Stimulated activated CD4-positive, alpha-beta T cell treated with anti-CD3 and anti-CD28 coated beads, Interleukin-1b, Interleukin-23, amount 100 ng/mL, for 48 hours (primary cell): ENCODE measurements at regions not wholly inside any gene's neighbourhood (a gene's known extent, or its start where the extent isn't known, plus 50 kb on each side); places are given as distances from the start of the nearest gene placed in this dataset.

Experiments used
- DNase-seq: peaks from one replicate; pipeline ENCODE4 v3.0.0-alpha.2; 2020

GRCh38 chr6:154885214-154885613 is 109.9 kb upstream of the TIAM2 start:
- DNase-seq = no peak

- DNase-seq = no peak
These were observed 109.1 kb upstream of the TIAM2 start for GRCh38 chr6:154886016-154886415.

GRCh38 chr6:154886471-154886870 is 108.6 kb upstream of the TIAM2 start:
- no peak for DNase-seq

- no peak for DNase-seq
These were observed 108.1 kb upstream of the TIAM2 start for GRCh38 chr6:154887051-154887450.

- no peak for DNase-seq
These were observed 106.5 kb upstream of the TIAM2 start for GRCh38 chr6:154888421-154889295.

- no peak for DNase-seq
These were observed 104.2 kb upstream of the TIAM2 start for GRCh38 chr6:154890874-154891273.

- DNase-seq = no peak
These were observed 103.2 kb upstream of the TIAM2 start for GRCh38 chr6:154891901-154892300.

- DNase-seq = no peak
These were observed 101.2 kb upstream of the TIAM2 start for GRCh38 chr6:154893917-154894316.

GRCh38 chr6:154894902-154895301 is 100.2 kb upstream of the TIAM2 start:
- no peak for DNase-seq

GRCh38 chr6:154895841-154896240 is 99.3 kb upstream of the TIAM2 start:
- DNase-seq = no peak

GRCh38 chr6:154898821-154899220 is 96.3 kb upstream of the TIAM2 start:
- DNase-seq = no peak

- DNase-seq = no peak
These were observed 95.2 kb upstream of the TIAM2 start for GRCh38 chr6:154899824-154900463.

GRCh38 chr6:154901876-154902552 is 93.1 kb upstream of the TIAM2 start:
- DNase-seq = no peak

- DNase-seq = no peak
These were observed 87.8 kb upstream of the TIAM2 start for GRCh38 chr6:154907291-154907690.

- DNase-seq = no peak
These were observed 86.4 kb upstream of the TIAM2 start for GRCh38 chr6:154908723-154909122.

- DNase-seq = no peak
These were observed 85.8 kb upstream of the TIAM2 start for GRCh38 chr6:154909311-154909710.

- no peak for DNase-seq
These were observed 85.3 kb upstream of the TIAM2 start for GRCh38 chr6:154909821-154910220.

- DNase-seq = no peak
These were observed 80.8 kb upstream of the TIAM2 start for GRCh38 chr6:154914288-154914687.

GRCh38 chr6:154916857-154917256 is 78.3 kb upstream of the TIAM2 start:
- DNase-seq = no peak

- no peak for DNase-seq
These were observed 77.2 kb upstream of the TIAM2 start for GRCh38 chr6:154917941-154918340.

GRCh38 chr6:154919806-154920205 is 75.3 kb upstream of the TIAM2 start:
- no peak for DNase-seq

GRCh38 chr6:154920495-154921200 is 74.5 kb upstream of the TIAM2 start:
- DNase-seq = no peak

GRCh38 chr6:154921482-154921881 is 73.6 kb upstream of the TIAM2 start:
- no peak for DNase-seq
